Activated naive CD4-positive, alpha-beta T cell treated with anti-CD3 and anti-CD28 coated beads, Interleukin-2, amount 10 ng/mL, durations not matched to agents 7 days and 5 days (primary cell): ENCODE measurements at regions not wholly inside any gene's neighbourhood (a gene's known extent, or its start where the extent isn't known, plus 50 kb on each side); places are given as distances from the start of the nearest gene placed in this dataset.

Source experiments
- CTCF ChIA-PET: fragments of 350-600 bp; sonication (Branson Sonifier 250); formaldehyde crosslinking; loops from one replicate; lab custom pipeline; 2021; ENCODE audit warnings: antibody characterized with exemption; lab: Charles Lee
- DNase-seq: peaks from one replicate; pipeline ENCODE4 v3.0.0-alpha.2; 2020
- H3K27ac Mint-ChIP-seq: one replicate; pipeline ENCODE4 v1.8.0; 2021; ENCODE audit warnings: mild to moderate bottlenecking, moderate library complexity, mixed read lengths
- H3K27me3 Mint-ChIP-seq: one replicate; pipeline ENCODE4 v1.8.0; 2021; ENCODE audit warnings: mild to moderate bottlenecking, mixed read lengths
- H3K36me3 Mint-ChIP-seq: one replicate; pipeline ENCODE4 v1.8.0; 2021; ENCODE audit warnings: mixed read lengths
- H3K4me1 Mint-ChIP-seq: one replicate; pipeline ENCODE4 v1.8.0; 2021; ENCODE audit warnings: mixed read lengths
- H3K4me3 Mint-ChIP-seq: one replicate; pipeline ENCODE4 v1.8.0; 2021; ENCODE audit warnings: mild to moderate bottlenecking, moderate library complexity, mixed read lengths
- H3K9me3 Mint-ChIP-seq: one replicate; pipeline ENCODE4 v1.8.0; 2021; ENCODE audit warnings: mixed read lengths

- no peaks in the 10 kb centered on the region for H3K36me3 Mint-ChIP-seq
- CTCF ChIA-PET, result interaction anchor here (1.4 to 3.1 kb wide), 3 partner anchors 9 to 391 kb away, joined by 5 to 19 read pairs (median 16); no protein-coding TSS in a partner anchor
- no peak overlapping the region for H3K4me3 Mint-ChIP-seq
- H3K27ac Mint-ChIP-seq, result no peak overlapping the region
- DNase-seq, result no peak
- H3K4me1 Mint-ChIP-seq, result no peaks in the 10 kb centered on the region
- H3K9me3 Mint-ChIP-seq, result no peaks in the 10 kb centered on the region
- H3K27me3 Mint-ChIP-seq, result no peaks in the 10 kb centered on the region
These were observed 322.5 kb downstream of the HLX start for GRCh38 chr1:221201773-221202172.

- DNase-seq, result peak; percentile 72
- Mint-ChIP-seq H3K27me3 (peaks cover 4% of the 10 kb centered on the region), H3K27ac (no peak overlapping the region), H3K36me3 (no peaks in the 10 kb centered on the region), H3K4me3 (no peak overlapping the region), H3K9me3 (no peaks in the 10 kb centered on the region), H3K4me1 (no peaks in the 10 kb centered on the region)
- CTCF ChIA-PET, result interaction anchor here (0.6 to 3.1 kb wide), 14 partner anchors 10 to 404 kb away, joined by 3 to 19 read pairs (median 4); no protein-coding TSS in a partner anchor
These were observed 324.2 kb downstream of the HLX start for GRCh38 chr1:221203224-221204054.

- Mint-ChIP-seq H3K27ac (no peak overlapping the region), H3K4me3 (no peak overlapping the region), H3K36me3 (no peaks in the 10 kb centered on the region), H3K27me3 (peaks cover 4% of the 10 kb centered on the region), H3K9me3 (no peaks in the 10 kb centered on the region), H3K4me1 (no peaks in the 10 kb centered on the region)
- no peak for DNase-seq
- CTCF ChIA-PET, result interaction anchor here (0.6 to 3.1 kb wide), 10 partner anchors 9 to 394 kb away, joined by 3 to 19 read pairs (median 4); no protein-coding TSS in a partner anchor
These were observed 325.0 kb downstream of the HLX start for GRCh38 chr1:221204055-221204833.

GRCh38 chr1:221206076-221206475 lies 326.8 kb downstream of the HLX start:
- no peaks in the 10 kb centered on the region for H3K4me1 Mint-ChIP-seq
- H3K4me3 Mint-ChIP-seq, result no peak overlapping the region
- H3K27ac Mint-ChIP-seq, result no peak overlapping the region
- H3K36me3 Mint-ChIP-seq, result no peaks in the 10 kb centered on the region
- no peaks in the 10 kb centered on the region for H3K9me3 Mint-ChIP-seq
- CTCF ChIA-PET, result no interaction called here
- DNase-seq, result no peak
- H3K27me3 Mint-ChIP-seq, result peaks cover 4% of the 10 kb centered on the region

- CTCF ChIA-PET, result interaction anchor here (1.5 kb wide), 1 partner anchor 9 kb away, joined by 4 read pairs; no protein-coding TSS in a partner anchor
- no peak for DNase-seq
- H3K4me3 Mint-ChIP-seq, result no peak overlapping the region
- H3K36me3 Mint-ChIP-seq, result no peaks in the 10 kb centered on the region
- no peaks in the 10 kb centered on the region for H3K9me3 Mint-ChIP-seq
- H3K27ac Mint-ChIP-seq, result no peak overlapping the region
- no peaks in the 10 kb centered on the region for H3K4me1 Mint-ChIP-seq
- no peaks in the 10 kb centered on the region for H3K27me3 Mint-ChIP-seq
These were observed 333.7 kb downstream of the HLX start for GRCh38 chr1:221212926-221213325.

GRCh38 chr1:221217029-221217428 lies 337.8 kb downstream of the HLX start:
- Mint-ChIP-seq H3K4me1 (no peaks in the 10 kb centered on the region), H3K27me3 (no peaks in the 10 kb centered on the region), H3K9me3 (no peaks in the 10 kb centered on the region), H3K36me3 (no peaks in the 10 kb centered on the region), H3K4me3 (no peak overlapping the region), H3K27ac (no peak overlapping the region)
- CTCF ChIA-PET, result no interaction called here
- DNase-seq, result no peak

GRCh38 chr1:221223281-221223680 lies 344.0 kb downstream of the HLX start:
- H3K36me3 Mint-ChIP-seq, result no peaks in the 10 kb centered on the region
- no peak overlapping the region for H3K4me3 Mint-ChIP-seq
- no peaks in the 10 kb centered on the region for H3K4me1 Mint-ChIP-seq
- no peaks in the 10 kb centered on the region for H3K27me3 Mint-ChIP-seq
- CTCF ChIA-PET, result no interaction called here
- DNase-seq, result no peak
- peaks cover 4% of the 10 kb centered on the region for H3K9me3 Mint-ChIP-seq
- H3K27ac Mint-ChIP-seq, result no peak overlapping the region

GRCh38 chr1:221227460-221227859 lies 348.2 kb downstream of the HLX start:
- DNase-seq, result no peak
- CTCF ChIA-PET, result no interaction called here
- no peaks in the 10 kb centered on the region for H3K4me1 Mint-ChIP-seq
- H3K27ac Mint-ChIP-seq, result no peak overlapping the region
- peaks cover 4% of the 10 kb centered on the region for H3K9me3 Mint-ChIP-seq
- no peaks in the 10 kb centered on the region for H3K36me3 Mint-ChIP-seq
- H3K4me3 Mint-ChIP-seq, result no peak overlapping the region
- H3K27me3 Mint-ChIP-seq, result no peaks in the 10 kb centered on the region

GRCh38 chr1:221227872-221228337 lies 348.7 kb downstream of the HLX start:
- Mint-ChIP-seq H3K4me3 (no peak overlapping the region), H3K4me1 (no peaks in the 10 kb centered on the region)
- CTCF ChIA-PET, result no interaction called here

GRCh38 chr1:221228594-221228993 lies 349.4 kb downstream of the HLX start:
- peaks cover 8% of the 10 kb centered on the region for H3K9me3 Mint-ChIP-seq
- H3K27ac Mint-ChIP-seq, result no peak overlapping the region
- H3K27me3 Mint-ChIP-seq, result no peaks in the 10 kb centered on the region
- no peaks in the 10 kb centered on the region for H3K36me3 Mint-ChIP-seq
- CTCF ChIA-PET, result no interaction called here
- no peak for DNase-seq
- no peak overlapping the region for H3K4me3 Mint-ChIP-seq
- no peaks in the 10 kb centered on the region for H3K4me1 Mint-ChIP-seq

More at GRCh38 chr1:221227872-221228337, 348.7 kb downstream of the HLX start:
- Mint-ChIP-seq H3K36me3 (no peaks in the 10 kb centered on the region), H3K9me3 (peaks cover 4% of the 10 kb centered on the region), H3K27ac (no peak overlapping the region), H3K27me3 (no peaks in the 10 kb centered on the region)
- DNase-seq, result no peak

- H3K9me3 Mint-ChIP-seq, result peaks cover 6% of the 10 kb centered on the region
- CTCF ChIA-PET, result no interaction called here
These were observed 351.4 kb downstream of the HLX start for GRCh38 chr1:221230605-221231004.

GRCh38 chr1:221234791-221235190 lies 355.5 kb downstream of the HLX start:
- Mint-ChIP-seq H3K36me3 (no peaks in the 10 kb centered on the region), H3K9me3 (peaks cover 3% of the 10 kb centered on the region), H3K27me3 (no peaks in the 10 kb centered on the region), H3K4me1 (no peaks in the 10 kb centered on the region), H3K27ac (no peak overlapping the region), H3K4me3 (no peak overlapping the region)
- DNase-seq, result no peak
- CTCF ChIA-PET, result no interaction called here

More at GRCh38 chr1:221230605-221231004, 351.4 kb downstream of the HLX start:
- no peak overlapping the region for H3K27ac Mint-ChIP-seq
- no peak for DNase-seq
- H3K4me1 Mint-ChIP-seq, result no peaks in the 10 kb centered on the region
- no peaks in the 10 kb centered on the region for H3K36me3 Mint-ChIP-seq
- H3K27me3 Mint-ChIP-seq, result no peaks in the 10 kb centered on the region
- no peak overlapping the region for H3K4me3 Mint-ChIP-seq

GRCh38 chr1:221237587-221237986 lies 358.3 kb downstream of the HLX start:
- CTCF ChIA-PET, result no interaction called here
- no peak overlapping the region for H3K4me3 Mint-ChIP-seq
- H3K27me3 Mint-ChIP-seq, result no peaks in the 10 kb centered on the region
- DNase-seq, result no peak
- H3K36me3 Mint-ChIP-seq, result no peaks in the 10 kb centered on the region
- no peak overlapping the region for H3K27ac Mint-ChIP-seq
- H3K9me3 Mint-ChIP-seq, result peaks cover 3% of the 10 kb centered on the region
- H3K4me1 Mint-ChIP-seq, result no peaks in the 10 kb centered on the region

GRCh38 chr1:221239181-221239580 lies 359.9 kb downstream of the HLX start:
- CTCF ChIA-PET, result no interaction called here
- no peaks in the 10 kb centered on the region for H3K9me3 Mint-ChIP-seq
- H3K4me1 Mint-ChIP-seq, result no peaks in the 10 kb centered on the region
- no peak for DNase-seq
- H3K36me3 Mint-ChIP-seq, result no peaks in the 10 kb centered on the region
- no peak overlapping the region for H3K4me3 Mint-ChIP-seq
- no peak overlapping the region for H3K27ac Mint-ChIP-seq
- H3K27me3 Mint-ChIP-seq, result no peaks in the 10 kb centered on the region
